GM12864 (cell line): ENCODE measurements at regions not wholly inside any gene's neighbourhood (a gene's known extent, or its start where the extent isn't known, plus 50 kb on each side); places are given as distances from the start of the nearest gene placed in this dataset.
"Not testable (repeated sequence)": the region's sequence is repeated elsewhere in the genome, so short reads cannot be mapped to it uniquely, and the experiment has no call there.

Experiments used
- DNase-seq: peaks from one replicate; pipeline ENCODE4 v3.0.0-alpha.2; 2011; ENCODE audit warnings: low read depth
- H3K4me3 ChIP-seq: 2 replicates; pipeline ENCODE4 v1.5.1; 2011; ENCODE audit warnings: mild to moderate bottlenecking, low read depth, low read length, control low read depth
- CTCF ChIP-seq: IDR thresholded peaks from 2 replicates; pipeline ENCODE4 v1.5.1; 2011; ENCODE audit warnings: low read depth, mild to moderate bottlenecking, moderate library complexity, low read length, control low read depth, inconsistent platforms; ENCODE audit errors: missing control alignments

GRCh38 chr9:22508354-22508753 is 61.7 kb downstream of the DMRTA1 start:
- not testable (repeated sequence) for H3K4me3 ChIP-seq, DNase-seq

GRCh38 chr9:22508790-22509189 is 62.2 kb downstream of the DMRTA1 start:
- TF ChIP-seq CTCF, result no peak
- no peak overlapping the region for H3K4me3 ChIP-seq
- no peak for DNase-seq

GRCh38 chr9:22512495-22512894 is 65.9 kb downstream of the DMRTA1 start:
- no peak overlapping the region for H3K4me3 ChIP-seq
- no peak for TF ChIP-seq CTCF
- no peak for DNase-seq

GRCh38 chr9:22514871-22515270 is 68.2 kb downstream of the DMRTA1 start:
- H3K4me3 ChIP-seq, result no peak overlapping the region
- no peak for DNase-seq
- TF ChIP-seq CTCF, result no peak

GRCh38 chr9:22522206-22522740 is 75.6 kb downstream of the DMRTA1 start:
- TF ChIP-seq CTCF, result no peak
- no peak for DNase-seq
- no peak overlapping the region for H3K4me3 ChIP-seq

- H3K4me3 ChIP-seq, result no peak overlapping the region
- DNase-seq, result no peak
- no peak for TF ChIP-seq CTCF
Measured at GRCh38 chr9:22528485-22528884, 81.9 kb downstream of the DMRTA1 start.

- H3K4me3 ChIP-seq, result no peak overlapping the region
- no peak for TF ChIP-seq CTCF
- no peak for DNase-seq
Measured at GRCh38 chr9:22529426-22530199, 83.0 kb downstream of the DMRTA1 start.
